ENCODE measurements at regions not wholly inside any gene's neighbourhood (a gene's known extent, or its start where the extent isn't known, plus 50 kb on each side); places are given as distances from the start of the nearest gene placed in this dataset.

GRCh38 chr3:194013928-194014327, 122.0 kb upstream of the HES1 start:
- no peak overlapping the region for H3K9ac ChIP-seq (ENCODE audit: low read length)
- H3K27me3 ChIP-seq (ENCODE audit: insufficient read depth, low read depth, low read length): no peaks in the 10 kb centered on the region
- no peaks in the 10 kb centered on the region for H3K36me3 ChIP-seq (ENCODE audit: insufficient read depth, low read length)
- H3K9me3 ChIP-seq (ENCODE audit: low read length): no peaks in the 10 kb centered on the region
- H4K20me1 ChIP-seq (ENCODE audit: insufficient read depth): no peaks in the 10 kb centered on the region
- no peak overlapping the region for H3K4me2 ChIP-seq (ENCODE audit: low read length)
- H3K79me2 ChIP-seq (replicated peaks; ENCODE audit: insufficient read depth, low read length): no peaks in the 10 kb centered on the region
- no peaks in the 10 kb centered on the region for H3F3A ChIP-seq (ENCODE audit: insufficient read depth, low read length, poor library complexity, severe bottlenecking)
- H3K27ac ChIP-seq (ENCODE audit: low read length): no peak overlapping the region
- H3K4me3 ChIP-seq (ENCODE audit: low read length): no peak overlapping the region
- no peak overlapping the region for H2AFZ ChIP-seq (ENCODE audit: low read depth, low read length)
- no peaks in the 10 kb centered on the region for H3K9me2 ChIP-seq (ENCODE audit: insufficient read depth, low read length)
- TF ChIP-seq EP300 (conservative IDR thresholded peaks at IDR 0.05; ENCODE audit: poor library complexity, severe bottlenecking) (no peak), TAF1 (IDR thresholded peaks at IDR 0.05; ENCODE audit: low read depth) (no peak), POLR2AphosphoS5 (IDR thresholded peaks at IDR 0.05) (no peak), MXI1 (conservative IDR thresholded peaks at IDR 0.05; ENCODE audit: poor library complexity, severe bottlenecking) (no peak), CTCF (IDR thresholded peaks at IDR 0.05; ENCODE audit: poor library complexity, severe bottlenecking) (no peak), SMC3 (conservative IDR thresholded peaks at IDR 0.05; ENCODE audit: poor library complexity) (no peak)

- no peaks in the 10 kb centered on the region for H3K27me3 ChIP-seq (ENCODE audit: insufficient read depth, low read depth, low read length)
- H3K9me3 ChIP-seq (ENCODE audit: low read length): no peaks in the 10 kb centered on the region
- no peak overlapping the region for H3K4me2 ChIP-seq (ENCODE audit: low read length)
- no peaks in the 10 kb centered on the region for H3K36me3 ChIP-seq (ENCODE audit: insufficient read depth, low read length)
- no peak overlapping the region for H3K27ac ChIP-seq (ENCODE audit: low read length)
- TF ChIP-seq EP300 (conservative IDR thresholded peaks at IDR 0.05; ENCODE audit: poor library complexity, severe bottlenecking) (no peak), TAF1 (IDR thresholded peaks at IDR 0.05; ENCODE audit: low read depth) (no peak), POLR2AphosphoS5 (IDR thresholded peaks at IDR 0.05) (no peak), REST (IDR thresholded peaks at IDR 0.05; ENCODE audit: borderline replicate concordance) (no peak), MXI1 (conservative IDR thresholded peaks at IDR 0.05; ENCODE audit: poor library complexity, severe bottlenecking) (no peak), SMC3 (conservative IDR thresholded peaks at IDR 0.05; ENCODE audit: poor library complexity) (no peak), CTCF (IDR thresholded peaks at IDR 0.05; ENCODE audit: poor library complexity, severe bottlenecking) (no peak), RAD21 (conservative IDR thresholded peaks at IDR 0.05) (no peak), EZH2 (IDR thresholded peaks at IDR 0.05; ENCODE audit: borderline replicate concordance, insufficient read depth, low read length, poor library complexity, severe bottlenecking) (no peak)
- no peaks in the 10 kb centered on the region for H4K20me1 ChIP-seq (ENCODE audit: insufficient read depth)
- H3K9me2 ChIP-seq (ENCODE audit: insufficient read depth, low read length): no peaks in the 10 kb centered on the region
- H3K4me3 ChIP-seq (ENCODE audit: low read length): no peak overlapping the region
- no peaks in the 10 kb centered on the region for H3K79me2 ChIP-seq (replicated peaks; ENCODE audit: insufficient read depth, low read length)
- H3K9ac ChIP-seq (ENCODE audit: low read length): no peak overlapping the region
- H2AFZ ChIP-seq (ENCODE audit: low read depth, low read length): no peak overlapping the region
- H3F3A ChIP-seq (ENCODE audit: insufficient read depth, low read length, poor library complexity, severe bottlenecking): no peaks in the 10 kb centered on the region
Measured at GRCh38 chr3:194014756-194015155, 121.2 kb upstream of the HES1 start.

Data from neural cell (in vitro differentiated cells).